ENCODE measurements at regions not wholly inside any gene's neighbourhood (a gene's known extent, or its start where the extent isn't known, plus 50 kb on each side); places are given as distances from the start of the nearest gene placed in this dataset.

DNA sequence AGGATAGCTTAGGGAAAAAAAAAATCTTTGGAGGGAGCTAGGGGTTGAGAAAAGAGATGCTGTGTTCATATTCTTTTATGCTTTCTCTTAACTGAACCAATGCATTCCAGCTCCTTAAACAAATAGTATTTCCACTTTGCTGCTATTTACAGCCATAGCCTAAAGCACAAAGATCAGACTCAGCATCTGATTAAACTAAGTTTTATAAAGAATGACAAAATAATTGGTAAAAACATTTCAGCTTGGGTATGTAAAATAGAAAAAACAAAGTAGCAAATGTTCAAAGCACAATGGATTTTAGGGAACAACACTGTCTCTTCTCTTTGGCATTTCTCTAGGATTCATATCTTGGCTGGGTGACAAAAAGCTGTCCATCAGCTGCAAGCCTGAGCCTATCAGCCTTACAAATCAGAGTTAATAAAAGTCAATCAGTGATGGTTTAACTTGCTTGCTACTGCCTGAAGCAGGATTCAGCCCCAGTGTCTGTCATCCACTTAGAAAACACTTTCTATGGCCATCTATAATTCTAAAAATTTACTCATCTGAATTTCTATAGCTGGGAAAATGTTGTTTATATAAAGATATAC, 232.1 kb upstream of the CDIN1 start:
- DNase-seq (ENCODE audit: low spot score) = no peak

DNA sequence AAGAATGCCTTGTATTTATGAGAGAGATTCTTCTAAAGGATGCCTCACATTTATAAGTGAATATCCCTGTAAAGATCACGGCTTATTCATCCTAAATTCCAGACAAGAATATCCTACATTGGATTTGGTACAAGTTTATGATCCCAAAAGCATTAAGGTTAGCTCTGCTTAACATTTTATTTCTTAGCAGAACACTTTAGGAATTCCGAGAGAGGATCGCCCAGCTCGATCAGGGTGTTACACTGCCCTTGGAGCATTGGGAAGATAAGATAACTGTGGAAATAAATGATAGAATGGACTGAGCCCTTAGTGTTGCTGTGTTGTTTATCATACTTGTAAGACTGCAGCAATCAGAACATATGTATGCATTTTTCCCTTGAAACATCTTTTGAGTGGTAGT, 223.0 kb upstream of the CDIN1 start:
- DNase-seq (ENCODE audit: low spot score) = no peak

DNA sequence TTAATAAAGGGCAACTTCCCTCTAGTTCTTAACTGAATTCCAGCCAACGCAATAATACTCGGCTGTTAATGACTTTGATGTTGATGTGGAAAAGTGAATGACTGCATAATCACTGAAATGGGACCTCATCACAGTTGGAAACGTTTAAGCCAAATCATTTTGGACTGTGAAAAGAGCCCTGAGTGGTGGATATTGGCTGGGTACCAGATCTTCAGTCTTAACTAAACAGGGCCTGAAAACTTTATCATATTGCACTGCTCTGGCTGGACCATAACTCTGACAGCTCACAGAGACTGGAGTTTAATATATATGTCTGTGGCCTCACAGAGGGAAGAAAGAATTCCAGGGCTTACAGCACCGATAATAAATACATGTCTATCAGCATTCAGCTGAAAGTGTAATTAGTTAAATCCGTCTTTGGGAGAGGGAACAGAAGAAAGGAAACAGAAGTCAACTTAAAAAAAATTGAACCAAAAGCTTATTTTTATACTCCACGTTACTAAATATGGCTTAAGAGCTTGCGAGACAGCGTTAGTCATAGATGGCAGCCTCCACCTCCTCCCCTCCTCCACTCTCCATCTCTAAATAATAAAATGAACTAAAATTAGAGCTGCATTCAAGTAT, 222.3 kb upstream of the CDIN1 start:
- DNase-seq (ENCODE audit: low spot score) = no peak

DNA sequence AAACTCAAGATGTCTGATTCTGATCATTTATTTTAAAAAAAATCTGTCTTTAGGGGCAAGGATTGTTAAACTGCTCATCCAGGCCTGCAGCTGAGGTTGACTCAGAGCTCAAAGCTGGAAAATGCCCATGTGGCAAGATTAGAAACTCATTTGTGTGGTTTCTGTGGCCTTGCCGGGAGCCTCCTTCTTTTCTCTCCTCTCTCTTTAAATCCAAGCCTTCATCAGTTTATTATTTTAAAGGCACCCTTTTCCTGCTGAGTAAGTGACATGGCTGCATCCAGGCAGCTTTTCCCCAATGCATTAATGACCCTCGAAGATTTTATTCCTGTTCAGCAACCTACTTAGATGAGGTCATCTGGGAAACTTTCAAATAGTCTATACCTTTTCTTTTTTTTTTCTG, 221.3 kb upstream of the CDIN1 start:
- no peak for DNase-seq (ENCODE audit: low spot score)

DNA sequence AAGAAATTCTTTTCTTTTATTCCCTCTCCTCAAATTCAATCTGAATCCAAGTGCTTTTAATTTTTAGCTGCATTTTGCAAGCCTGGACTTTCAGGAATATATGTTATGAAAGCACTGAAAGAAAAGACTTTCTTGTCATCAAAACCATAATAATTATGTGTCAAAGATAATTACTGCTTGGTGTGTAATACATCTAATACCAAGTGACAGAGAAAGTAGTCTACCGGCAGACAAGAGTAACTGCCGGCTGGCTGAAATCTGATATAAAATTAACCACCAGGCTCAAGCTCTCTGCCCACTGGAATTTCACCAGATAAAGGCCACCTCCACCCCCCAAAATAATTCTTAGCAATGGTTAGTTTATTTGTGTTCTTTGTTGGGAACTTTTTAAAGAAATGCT, 220.9 kb upstream of the CDIN1 start:
- no peak for DNase-seq (ENCODE audit: low spot score)

DNA sequence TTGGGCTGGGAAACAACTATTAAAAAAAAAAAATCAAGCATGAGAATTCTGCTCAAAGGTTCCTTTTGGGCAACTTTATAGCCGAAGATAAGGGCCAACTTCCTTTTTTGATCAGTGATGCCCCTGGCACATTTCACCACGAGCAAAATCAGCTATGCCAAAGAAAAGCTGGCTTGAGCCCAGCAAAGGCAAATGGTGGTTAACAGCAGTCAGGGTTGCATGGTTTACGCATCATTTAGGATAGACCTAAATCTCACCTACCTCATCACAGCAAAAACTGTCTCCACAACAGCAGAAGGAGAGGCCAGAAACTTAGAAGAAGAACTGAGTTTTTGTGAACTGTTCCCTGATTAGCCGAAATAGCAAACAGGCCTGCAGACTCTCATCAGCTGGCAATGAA, 220.1 kb upstream of the CDIN1 start:
- no peak for DNase-seq (ENCODE audit: low spot score)

DNA sequence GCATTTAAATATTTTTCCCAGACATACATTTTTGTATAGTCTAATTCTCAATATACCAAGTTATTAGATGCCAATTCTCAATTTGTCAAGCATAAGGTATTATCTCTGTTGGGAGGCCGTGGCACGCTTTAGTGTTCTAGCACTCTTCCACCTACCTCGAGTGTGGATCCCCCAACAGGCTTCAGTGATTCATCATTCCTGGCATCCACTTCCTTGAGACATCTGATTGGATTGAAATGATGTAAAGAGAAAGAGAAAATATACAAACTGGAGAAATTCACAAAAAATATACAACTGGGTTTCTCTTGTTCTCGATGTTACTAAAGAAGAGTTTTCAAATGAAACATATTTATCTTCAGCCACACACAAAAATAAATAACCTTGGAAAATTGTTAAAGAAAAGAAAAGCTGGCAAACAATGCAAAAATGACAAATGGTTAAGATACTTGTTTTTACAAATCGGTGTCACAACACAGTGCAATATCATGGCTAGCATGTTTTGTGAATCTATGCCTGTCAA, 218.0 kb upstream of the CDIN1 start:
- DNase-seq (ENCODE audit: low spot score) = no peak

DNA sequence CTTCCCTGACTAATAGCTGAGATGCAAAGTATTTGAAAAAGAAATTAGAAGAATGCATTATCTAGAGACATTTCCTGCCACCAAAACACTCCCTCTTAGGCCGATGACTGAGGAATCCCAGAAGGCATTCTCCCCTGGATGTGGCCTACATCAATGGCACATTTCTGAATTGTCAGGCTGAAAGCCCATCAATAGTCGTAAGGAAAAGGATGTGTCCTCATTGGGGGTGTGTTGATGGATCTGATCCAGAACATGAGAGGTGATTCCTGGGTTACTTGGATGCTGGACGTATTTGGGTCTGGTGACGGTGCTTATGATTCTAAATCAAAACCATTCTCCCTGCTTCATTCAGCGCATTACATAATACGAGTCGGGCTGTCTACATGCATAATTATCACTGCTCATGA, 216.9 kb upstream of the CDIN1 start:
- no peak for DNase-seq (ENCODE audit: low spot score)

DNA sequence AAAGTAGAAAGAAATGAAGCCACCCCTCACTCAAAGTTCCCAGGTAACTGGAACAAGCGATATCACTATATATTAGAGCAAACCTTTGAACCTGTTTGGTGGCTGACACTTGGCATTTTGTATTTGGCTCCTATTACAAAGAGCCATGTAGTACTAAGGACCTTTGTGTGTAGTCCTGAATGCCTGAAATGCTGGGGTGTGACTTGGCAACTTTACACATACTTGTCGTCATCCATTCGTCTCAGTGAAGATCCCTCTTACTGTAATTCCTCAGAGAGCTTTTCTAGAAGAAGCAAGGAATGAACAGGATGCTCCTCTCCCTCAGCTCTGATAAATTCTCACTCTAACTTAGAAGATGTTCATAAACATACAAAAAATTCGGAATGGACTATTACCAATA, 216.1 kb upstream of the CDIN1 start:
- no peak for DNase-seq (ENCODE audit: low spot score)

DNA sequence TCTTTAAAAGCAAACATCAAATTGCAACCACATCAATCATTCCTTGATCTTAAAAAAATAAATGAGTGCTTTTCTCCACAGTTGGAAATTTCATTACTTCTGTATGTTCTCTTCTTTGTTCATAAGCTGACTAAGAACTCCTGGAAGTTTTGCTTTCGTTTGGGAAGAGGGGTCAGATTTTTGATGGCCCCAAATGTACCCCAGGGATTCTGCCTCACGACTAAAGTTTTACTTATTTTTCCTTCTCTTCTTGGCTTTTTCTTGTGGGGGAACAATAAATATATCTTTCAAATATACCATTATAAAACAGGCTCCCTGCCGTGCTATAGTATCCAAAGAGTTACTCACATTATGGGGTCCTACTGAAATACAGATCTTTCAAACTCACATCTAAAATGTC, 215.0 kb upstream of the CDIN1 start:
- no peak for DNase-seq (ENCODE audit: low spot score)

DNA sequence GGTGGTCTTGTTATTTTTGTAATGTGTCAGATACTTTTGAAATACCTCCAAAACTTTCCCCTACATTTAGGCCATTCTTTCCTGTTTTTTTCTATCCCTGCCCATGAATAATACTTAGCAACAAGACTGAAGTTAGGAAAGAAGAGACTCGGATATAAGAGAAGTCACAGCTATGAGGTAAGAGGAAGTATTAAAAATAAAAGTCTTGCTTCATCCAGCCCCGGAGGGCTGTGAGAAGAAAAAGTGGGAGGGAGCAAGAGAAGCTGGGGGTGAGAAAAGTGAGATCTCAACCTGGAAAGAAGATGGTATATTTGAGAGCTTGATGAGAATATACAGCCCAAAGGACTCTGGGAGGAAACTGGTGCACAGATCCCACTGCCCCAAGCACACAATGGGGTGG, 213.5 kb upstream of the CDIN1 start:
- DNase-seq (ENCODE audit: low spot score) = no peak

DNA sequence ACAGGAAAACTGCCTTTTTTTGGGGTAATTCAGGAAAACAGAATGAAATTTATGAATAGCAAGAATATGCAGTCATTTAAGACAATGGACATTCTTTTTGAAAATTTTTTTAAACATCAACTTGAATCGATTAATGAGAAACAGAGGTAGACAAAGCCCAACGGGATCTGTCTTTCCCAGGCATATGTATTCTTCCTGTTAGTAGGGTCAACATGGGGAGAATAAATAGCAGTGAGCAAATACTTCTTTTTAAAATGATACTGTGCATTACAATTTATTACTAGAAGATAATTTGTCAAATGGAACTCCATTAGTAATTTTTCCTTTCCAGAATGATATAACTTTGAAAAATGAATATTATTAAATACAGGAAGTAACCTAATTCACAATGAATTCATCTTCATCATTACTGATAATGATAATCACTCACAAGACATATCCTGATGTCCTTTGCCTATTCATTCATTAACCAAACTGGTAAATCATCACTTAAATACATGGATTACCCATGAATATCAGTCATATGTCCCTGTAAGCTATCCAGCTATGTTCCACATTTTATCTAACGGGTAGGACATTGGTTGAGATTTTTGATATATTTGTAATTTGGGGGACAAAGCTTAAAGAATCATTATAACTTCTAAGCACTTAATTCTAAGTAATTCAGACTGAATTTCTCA, 209.2 kb upstream of the CDIN1 start:
- DNase-seq (ENCODE audit: low spot score) = no peak

DNA sequence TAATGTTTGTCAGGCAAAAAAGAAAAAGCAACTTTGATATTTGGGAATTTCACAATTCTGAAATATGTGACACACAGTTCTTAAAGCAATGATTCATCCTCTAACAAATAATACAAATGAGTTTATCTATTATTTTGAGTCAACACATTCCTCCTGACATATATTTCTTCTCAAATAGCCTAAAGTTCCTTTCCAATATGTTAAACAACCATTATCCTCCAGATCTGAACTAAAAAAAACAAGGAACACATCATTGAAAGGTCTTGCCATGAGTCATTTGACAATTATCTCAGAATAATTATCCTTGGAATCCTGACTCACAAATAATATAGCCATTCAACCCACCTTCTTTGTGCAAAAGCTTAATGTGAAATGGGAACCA, 208.7 kb upstream of the CDIN1 start:
- DNase-seq (ENCODE audit: low spot score) = no peak

DNA sequence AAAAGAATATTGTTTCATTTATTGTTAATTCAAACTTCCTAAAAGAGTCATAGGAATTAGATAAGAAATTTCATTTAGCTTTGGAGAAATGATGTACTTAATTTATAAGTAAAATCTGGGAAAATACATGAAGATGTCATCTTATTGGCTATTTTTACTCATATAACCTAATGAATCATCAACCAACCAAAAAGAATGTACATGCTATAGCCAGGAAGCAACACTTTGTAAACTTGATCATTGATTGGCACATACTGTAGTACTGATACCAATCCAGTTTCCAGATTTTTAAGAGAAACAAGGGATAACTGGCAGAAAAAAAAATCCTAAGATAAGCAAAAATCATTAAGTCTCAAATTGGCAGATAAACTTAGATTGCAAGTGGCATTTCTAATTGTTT, 207.9 kb upstream of the CDIN1 start:
- no peak for DNase-seq (ENCODE audit: low spot score)

DNA sequence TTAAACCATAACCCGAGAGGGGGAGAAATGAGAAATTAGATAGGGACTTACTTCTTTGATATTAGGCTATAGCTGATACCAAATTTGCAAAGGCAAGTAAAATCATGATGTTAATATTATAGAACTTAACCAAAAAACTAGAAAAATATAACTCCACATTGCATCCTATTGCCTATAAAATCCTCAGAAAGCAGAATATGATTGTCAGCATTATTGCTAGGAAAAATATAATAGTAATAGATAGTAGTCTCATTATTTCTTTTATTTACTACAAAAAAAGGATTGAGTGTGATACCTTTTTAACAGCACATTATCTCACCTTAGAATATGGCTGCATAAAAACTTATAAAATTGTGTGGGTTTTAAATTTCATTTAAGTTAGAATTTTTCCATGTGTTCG, 206.5 kb upstream of the CDIN1 start:
- DNase-seq (ENCODE audit: low spot score) = no peak

DNA sequence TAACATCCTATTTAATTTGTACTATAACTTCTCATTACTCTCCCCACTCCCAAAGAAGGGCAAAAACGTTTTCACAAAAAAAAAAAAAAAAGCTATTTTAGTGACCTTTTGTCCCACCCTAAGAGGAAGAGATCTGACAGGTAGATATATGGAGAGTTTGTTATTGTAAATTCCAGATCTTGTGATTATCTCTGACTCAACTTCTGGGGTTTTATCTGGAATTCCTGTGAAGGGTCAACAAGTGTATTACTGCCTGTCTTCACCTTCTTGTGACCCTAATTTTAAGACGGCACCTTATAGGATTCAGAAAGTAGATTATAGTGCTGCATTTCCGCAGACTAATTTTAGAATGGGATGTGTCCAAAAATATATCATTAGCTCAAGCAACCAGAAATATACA, 205.9 kb upstream of the CDIN1 start:
- no peak for DNase-seq (ENCODE audit: low spot score)

DNA sequence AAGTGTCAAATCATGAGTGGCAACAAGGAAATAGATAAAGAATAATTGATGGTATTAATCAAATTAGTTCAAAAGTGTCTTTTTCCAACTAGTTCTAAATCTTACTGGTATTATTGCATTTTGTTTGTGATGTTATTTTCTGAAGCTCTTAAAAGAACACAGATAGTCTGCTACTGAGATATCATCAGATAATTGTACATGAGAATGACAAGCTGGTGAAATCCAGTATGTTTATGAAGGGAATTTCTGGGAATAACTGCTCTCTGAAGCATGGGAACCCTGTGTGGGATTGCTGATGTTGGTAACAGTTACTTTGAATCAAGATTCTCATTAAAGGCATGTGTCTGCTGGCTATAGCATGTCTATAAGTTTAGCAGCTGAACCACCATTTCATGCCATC, 190.3 kb upstream of the CDIN1 start:
- no peak for DNase-seq (ENCODE audit: low spot score)

DNA sequence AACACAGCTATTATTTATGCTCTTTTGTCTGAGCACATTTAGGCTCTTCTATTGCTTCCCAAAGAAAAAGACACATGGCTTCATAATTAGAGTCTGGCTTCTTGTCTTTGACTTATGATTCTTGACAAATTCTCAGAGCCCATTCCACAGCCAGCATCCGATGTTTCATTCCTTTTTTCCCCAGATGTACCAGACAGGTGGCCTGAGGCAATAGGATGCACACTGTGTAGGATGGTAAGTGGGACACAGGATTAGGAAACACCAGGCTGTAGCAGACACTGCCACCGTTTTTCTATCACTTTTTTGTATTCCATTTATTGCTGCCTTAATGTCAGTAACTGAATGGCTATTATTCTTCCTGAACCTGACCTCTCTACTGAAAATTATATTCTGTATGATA, 188.9 kb upstream of the CDIN1 start:
- no peak for DNase-seq (ENCODE audit: low spot score)

DNA sequence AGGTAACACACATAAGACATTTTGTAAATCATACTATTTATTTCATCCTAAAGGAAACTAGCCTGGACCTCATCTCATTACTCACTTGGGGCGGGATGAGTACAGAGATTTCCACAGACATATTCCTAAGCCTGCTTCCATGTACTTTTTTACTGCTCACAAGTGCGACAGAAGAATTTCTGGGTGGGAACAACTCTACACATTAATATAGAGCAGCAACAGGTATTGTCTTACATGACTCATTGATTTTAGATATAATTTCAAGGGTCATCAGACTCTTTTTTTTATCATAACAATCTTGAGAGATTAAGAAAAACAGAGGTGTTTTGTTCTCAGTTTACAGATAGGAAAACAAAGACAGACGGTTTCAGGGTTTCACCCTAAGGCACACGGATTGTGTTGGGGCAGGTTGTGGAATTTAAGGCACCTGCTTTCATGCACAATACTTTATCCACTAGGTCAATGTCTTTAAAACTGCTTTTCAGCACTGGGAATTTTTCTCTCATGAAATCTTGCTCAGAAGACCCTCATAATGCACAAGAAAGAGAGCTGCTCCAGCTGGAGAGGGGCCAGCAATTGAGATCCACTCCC, 186.7 kb upstream of the CDIN1 start:
- no peak for DNase-seq (ENCODE audit: low spot score)

DNA sequence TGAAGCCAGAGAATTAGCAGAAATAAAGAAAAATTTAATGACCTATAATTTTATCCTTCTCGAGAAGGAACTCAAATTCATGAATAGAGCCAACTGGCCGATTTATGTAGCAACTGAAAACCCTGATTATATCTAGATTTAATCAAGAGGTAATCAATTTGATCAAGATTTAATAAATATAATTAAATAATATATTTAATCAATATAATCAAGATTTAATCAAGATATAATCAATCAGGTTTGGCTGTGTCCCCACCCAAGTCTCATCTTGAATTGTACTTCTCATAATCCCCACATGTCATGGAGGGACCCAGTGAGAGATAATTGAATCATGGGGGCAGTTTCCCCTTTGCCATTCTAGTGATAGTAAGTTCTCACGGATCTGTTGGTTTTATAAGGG, 181.2 kb upstream of the CDIN1 start:
- no peak for DNase-seq (ENCODE audit: low spot score)

DNA sequence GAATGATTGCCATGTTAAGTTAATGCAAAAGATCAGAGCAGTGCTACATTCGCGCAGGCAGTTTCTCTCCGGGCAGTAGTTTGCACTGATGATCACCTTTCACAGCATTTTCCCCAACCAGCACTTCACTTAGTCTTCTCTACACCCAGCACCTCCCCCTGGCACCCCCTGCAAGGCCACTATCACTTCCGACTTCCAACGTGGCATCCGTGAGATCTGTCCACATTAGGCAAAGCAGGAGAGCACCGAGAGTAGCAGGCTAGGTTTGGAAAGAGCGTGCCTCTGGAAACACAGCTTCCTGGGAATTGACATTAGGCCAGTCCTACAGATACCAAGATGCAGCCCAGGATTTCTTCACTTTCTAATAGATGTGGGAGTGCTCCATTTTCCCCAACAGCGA, 180.2 kb upstream of the CDIN1 start:
- DNase-seq (ENCODE audit: low spot score) = no peak

DNA sequence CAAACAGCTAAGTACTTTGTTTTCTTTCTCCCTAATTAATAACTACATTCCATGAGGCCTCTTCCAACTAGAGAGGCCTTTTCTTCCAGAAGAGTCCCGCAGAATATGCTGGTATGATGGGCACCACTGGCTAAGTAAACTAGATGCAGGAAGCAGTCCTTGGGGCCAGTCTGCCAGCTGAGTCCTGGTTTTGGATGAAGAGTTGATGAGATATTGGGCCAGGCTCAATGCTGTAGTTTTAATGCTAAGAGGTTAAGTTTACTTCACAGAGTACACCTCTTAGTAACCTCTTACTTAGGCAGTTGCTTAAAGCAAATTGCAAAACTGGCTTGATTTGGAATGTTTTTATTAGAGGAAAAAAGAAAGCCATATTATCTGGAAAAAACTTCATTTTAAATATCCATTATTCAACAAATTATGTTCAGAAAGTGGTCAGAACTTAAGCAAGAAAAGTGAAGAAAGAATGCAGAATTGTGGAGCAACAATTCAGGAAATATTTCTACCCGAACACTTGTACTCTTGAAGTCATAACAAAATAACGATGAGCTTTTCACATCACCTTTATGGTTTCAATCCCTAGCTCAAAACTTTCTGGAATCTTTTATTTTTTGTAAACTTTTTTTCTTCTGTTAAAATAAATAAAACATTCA, 178.4 kb upstream of the CDIN1 start:
- no peak for DNase-seq (ENCODE audit: low spot score)

DNA sequence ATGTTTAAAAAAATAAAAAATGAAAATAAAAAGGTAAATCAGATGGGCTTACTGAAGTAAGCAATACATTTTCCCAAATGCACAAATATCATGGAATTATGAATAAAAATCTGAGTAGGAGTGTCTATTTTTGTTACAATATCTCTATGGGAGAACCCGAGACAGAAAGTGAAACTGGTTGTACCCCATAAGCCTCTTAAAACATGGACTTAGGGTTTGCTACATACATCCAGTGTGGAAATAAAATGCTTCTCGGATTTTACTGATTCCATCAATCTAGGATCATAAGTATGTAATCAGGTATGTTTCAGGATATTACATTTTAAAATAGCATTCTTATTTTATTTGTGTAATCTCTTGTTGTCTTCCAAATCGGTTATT, 177.8 kb upstream of the CDIN1 start:
- DNase-seq (ENCODE audit: low spot score) = no peak

Data from ureter (tissue), 1 donor.